GM12873 (cell line): ENCODE measurements at regions not wholly inside any gene's neighbourhood (a gene's known extent, or its start where the extent isn't known, plus 50 kb on each side); places are given as distances from the start of the nearest gene placed in this dataset.

ENCODE experiments used
- TF ChIP-seq, protein P1 (sequence below): IDR thresholded peaks from 2 replicates; pipeline ENCODE4 v1.5.1; 2012; ENCODE audit warnings: low read depth, mild to moderate bottlenecking, moderate library complexity, low read length, control low read depth; ENCODE audit not compliant: insufficient read depth; ENCODE audit errors: missing control alignments

DNA sequence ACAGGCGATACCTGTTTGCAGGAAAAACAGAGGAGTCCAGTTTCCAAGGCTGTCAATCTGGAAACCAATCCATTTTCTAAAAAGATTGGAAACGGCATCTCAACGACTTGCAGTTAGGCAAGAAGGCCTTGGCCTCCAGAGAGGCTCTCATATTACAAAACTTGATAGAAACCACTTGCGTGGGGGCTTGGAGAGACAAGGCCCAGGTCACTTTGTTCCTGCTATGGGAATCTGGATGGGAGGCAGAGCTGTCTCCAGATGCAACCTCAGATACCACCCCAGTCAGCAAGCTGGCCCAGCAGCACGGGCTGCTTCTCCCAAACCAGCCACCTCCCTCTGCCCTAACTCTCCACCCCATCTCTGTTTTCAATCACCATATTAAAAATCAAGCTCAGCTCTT lies 298.8 kb downstream of the TNS1 start:
- TF ChIP-seq, protein P1, sequence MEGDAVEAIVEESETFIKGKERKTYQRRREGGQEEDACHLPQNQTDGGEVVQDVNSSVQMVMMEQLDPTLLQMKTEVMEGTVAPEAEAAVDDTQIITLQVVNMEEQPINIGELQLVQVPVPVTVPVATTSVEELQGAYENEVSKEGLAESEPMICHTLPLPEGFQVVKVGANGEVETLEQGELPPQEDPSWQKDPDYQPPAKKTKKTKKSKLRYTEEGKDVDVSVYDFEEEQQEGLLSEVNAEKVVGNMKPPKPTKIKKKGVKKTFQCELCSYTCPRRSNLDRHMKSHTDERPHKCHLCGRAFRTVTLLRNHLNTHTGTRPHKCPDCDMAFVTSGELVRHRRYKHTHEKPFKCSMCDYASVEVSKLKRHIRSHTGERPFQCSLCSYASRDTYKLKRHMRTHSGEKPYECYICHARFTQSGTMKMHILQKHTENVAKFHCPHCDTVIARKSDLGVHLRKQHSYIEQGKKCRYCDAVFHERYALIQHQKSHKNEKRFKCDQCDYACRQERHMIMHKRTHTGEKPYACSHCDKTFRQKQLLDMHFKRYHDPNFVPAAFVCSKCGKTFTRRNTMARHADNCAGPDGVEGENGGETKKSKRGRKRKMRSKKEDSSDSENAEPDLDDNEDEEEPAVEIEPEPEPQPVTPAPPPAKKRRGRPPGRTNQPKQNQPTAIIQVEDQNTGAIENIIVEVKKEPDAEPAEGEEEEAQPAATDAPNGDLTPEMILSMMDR: no peak

- TF ChIP-seq, protein P1: no peak
These were observed 299.7 kb downstream of the TNS1 start for GRCh38 chr2:217703102-217703501.

GRCh38 chr2:217701622-217702021 lies 301.2 kb downstream of the TNS1 start:
- TF ChIP-seq, protein P1: no peak

DNA sequence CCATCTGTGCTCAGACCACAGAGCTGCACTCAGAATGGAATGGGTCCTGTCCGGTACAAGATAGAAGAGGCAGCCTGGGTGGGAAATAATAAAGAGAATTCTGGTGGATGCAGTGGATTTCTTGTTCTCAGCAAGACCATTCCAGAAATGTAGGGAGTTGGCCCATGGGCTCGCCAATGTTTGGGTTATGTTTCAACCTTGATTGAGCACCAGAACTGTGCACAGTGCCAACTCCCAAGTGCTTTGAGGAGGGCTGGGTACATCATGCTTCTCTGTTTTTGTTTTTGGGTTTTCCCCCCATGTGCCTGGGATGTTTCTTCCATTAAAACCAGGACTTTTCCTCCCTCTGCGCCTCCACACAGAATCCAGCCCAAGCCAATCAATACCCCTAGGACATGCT lies 304.1 kb downstream of the TNS1 start:
- TF ChIP-seq, protein P1: no peak

- TF ChIP-seq, protein P1: no peak
These were observed 307.7 kb downstream of the TNS1 start for GRCh38 chr2:217695033-217695520.

GRCh38 chr2:217694291-217694690 lies 308.5 kb downstream of the TNS1 start:
- TF ChIP-seq, protein P1: no peak

DNA sequence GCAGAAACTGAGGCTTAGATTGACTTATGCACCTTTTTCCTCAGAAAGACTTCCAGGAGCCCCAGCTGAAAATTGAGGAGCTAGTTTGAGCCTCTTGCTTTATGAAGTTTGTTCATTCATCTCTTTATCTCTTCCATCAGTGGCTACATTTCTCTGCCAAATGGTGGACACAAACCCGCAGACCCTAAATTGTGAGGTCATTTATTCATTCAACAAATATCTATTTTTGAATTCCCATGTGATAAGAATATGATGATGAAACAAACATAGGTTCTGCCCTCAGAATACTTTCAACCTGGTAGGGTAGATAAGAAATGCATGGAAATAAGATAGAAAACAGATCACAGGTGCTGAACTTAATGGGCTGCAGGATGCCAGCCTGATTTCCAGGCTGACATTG lies 309.4 kb downstream of the TNS1 start:
- TF ChIP-seq, protein P1: no peak
